SU-DHL-6 (cell line): ENCODE measurements at regions not wholly inside any gene's neighbourhood (a gene's known extent, or its start where the extent isn't known, plus 50 kb on each side); places are given as distances from the start of the nearest gene placed in this dataset.

Experiments used
- H2AFZ ChIP-seq: fragments of 200-600 bp; sonication (generic); 2 replicates; pipeline ENCODE4 v1.6.1; 2014; ENCODE audit warnings: low read depth, mild to moderate bottlenecking, moderate library complexity, mixed read lengths, antibody characterized with exemption, low read length; ENCODE audit not compliant: severe bottlenecking
- H3F3A ChIP-seq: fragments of 200-600 bp; shearing (Covaris generic); 2 replicates; pipeline ENCODE4 v1.6.0; 2016; ENCODE audit warnings: antibody characterized with exemption, mild to moderate bottlenecking; ENCODE audit not compliant: insufficient read depth
- H3K27ac ChIP-seq: fragments of 200-600 bp; sonication (generic); 2 replicates; pipeline ENCODE4 v1.5.1; 2016; ENCODE audit warnings: low read depth, mild to moderate bottlenecking, low read length, moderate library complexity, mixed read lengths
- H3K27me3 ChIP-seq: fragments of 200-600 bp; sonication (generic), shearing (Covaris generic); 2 replicates; pipeline ENCODE4 v1.6.0; 2014; ENCODE audit warnings: mild to moderate bottlenecking, low read length
- H3K36me3 ChIP-seq: fragments of 200-600 bp; sonication (generic); 2 replicates; pipeline ENCODE4 v1.6.1; 2014; ENCODE audit warnings: mild to moderate bottlenecking, low read length, mixed read lengths
- H3K4me2 ChIP-seq: fragments of 300-600, 200-600 bp; shearing (Covaris generic), sonication (generic); 2 replicates; pipeline ENCODE4 v1.6.0; 2014; ENCODE audit warnings: low read length, low read depth, mild to moderate bottlenecking; ENCODE audit not compliant: poor library complexity, severe bottlenecking
- H3K4me3 ChIP-seq: fragments of 200-600 bp; sonication (generic); 2 replicates; pipeline ENCODE4 v1.5.1; 2014; ENCODE audit warnings: antibody characterized with exemption, low read length, mild to moderate bottlenecking, mixed read lengths; ENCODE audit not compliant: insufficient read depth, poor library complexity, severe bottlenecking
- H3K79me2 ChIP-seq: fragments of 200-600 bp; sonication (generic); 2 replicates; pipeline ENCODE4 v1.6.1; 2014; ENCODE audit warnings: mild to moderate bottlenecking, low read length, moderate library complexity; ENCODE audit not compliant: insufficient read depth
- H3K9ac ChIP-seq: fragments of 200-600 bp; sonication (generic); 2 replicates; pipeline ENCODE4 v1.7.0; 2014; ENCODE audit warnings: mild to moderate bottlenecking, low read length
- H3K9me2 ChIP-seq: fragments of 200-600 bp; sonication (generic); replicated peaks from 2 replicates; pipeline ENCODE4 v1.6.1; 2014; ENCODE audit warnings: low read length; ENCODE audit not compliant: insufficient read depth
- H3K9me3 ChIP-seq: fragments of 200-600 bp; sonication (generic); 2 replicates; pipeline ENCODE4 v1.6.1; 2014; ENCODE audit warnings: low read length, mixed read lengths; ENCODE audit not compliant: insufficient read depth
- H4K20me1 ChIP-seq: fragments of 200-600 bp; sonication (generic); 2 replicates; pipeline ENCODE4 v1.6.1; 2014; ENCODE audit warnings: low read depth, mild to moderate bottlenecking, antibody characterized with exemption, low read length, moderate library complexity, mixed read lengths
- CTCF ChIP-seq: fragments of 200-600 bp; sonication (generic); IDR thresholded peaks from one replicate; pipeline ENCODE4 v1.5.1; 2017; ENCODE audit warnings: antibody characterized with exemption, mild to moderate bottlenecking, low read length, moderate library complexity; ENCODE audit not compliant: insufficient read depth, poor library complexity, severe bottlenecking
- EZH2phosphoT487 ChIP-seq: fragments of 200-600 bp; sonication (generic), shearing (Covaris generic); conservative IDR thresholded peaks from 2 replicates; pipeline ENCODE4 v1.6.1; 2018; ENCODE audit warnings: mild to moderate bottlenecking, antibody characterized with exemption, low read length, moderate library complexity, mixed read lengths

DNA sequence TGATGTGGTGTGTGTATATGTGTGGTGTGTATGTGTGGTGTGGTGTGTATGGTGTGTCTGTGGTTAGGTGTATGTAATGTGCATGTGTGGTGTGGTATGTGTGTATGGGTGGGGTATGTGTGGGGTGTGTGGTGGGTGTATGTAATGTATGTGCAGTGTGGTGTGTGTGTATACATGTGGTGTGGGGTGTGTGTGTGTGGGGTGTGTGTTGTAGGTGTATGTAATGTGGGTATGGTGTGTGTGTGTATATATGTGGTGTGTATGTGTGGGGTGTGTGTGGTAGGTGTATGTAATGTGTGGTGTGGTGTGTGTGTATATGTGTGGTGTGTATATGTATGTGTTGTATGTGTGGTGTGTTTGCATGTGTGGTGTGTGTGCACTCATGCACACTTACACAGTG, 84.8 kb upstream of the ID2 start:
- Histone ChIP-seq H3K9ac (no peak overlapping the region), H3K4me3 (no peak overlapping the region), H3K4me2 (no peak overlapping the region), H2AFZ (no peak overlapping the region), H3K27me3 (no peaks in the 10 kb centered on the region), H3K27ac (no peak overlapping the region), H3K9me3 (no peaks in the 10 kb centered on the region), H3K36me3 (no peaks in the 10 kb centered on the region), H4K20me1 (no peaks in the 10 kb centered on the region), H3K9me2 (no peaks in the 10 kb centered on the region), H3F3A (no peaks in the 10 kb centered on the region), H3K79me2 (no peaks in the 10 kb centered on the region)
- TF ChIP-seq CTCF, result no peak
- no peak for TF ChIP-seq EZH2phosphoT487

GRCh38 chr2:8597559-8598225, 84.2 kb upstream of the ID2 start:
- H3K27me3 ChIP-seq, result no peaks in the 10 kb centered on the region
- no peaks in the 10 kb centered on the region for H3K9me2 ChIP-seq
- H2AFZ ChIP-seq, result no peak overlapping the region
- no peak overlapping the region for H3K27ac ChIP-seq
- H3K9ac ChIP-seq, result no peak overlapping the region
- H4K20me1 ChIP-seq, result no peaks in the 10 kb centered on the region
- H3K4me2 ChIP-seq, result no peak overlapping the region
- no peak overlapping the region for H3K4me3 ChIP-seq
- H3K36me3 ChIP-seq, result no peaks in the 10 kb centered on the region
- no peaks in the 10 kb centered on the region for H3K9me3 ChIP-seq
- H3K79me2 ChIP-seq, result no peaks in the 10 kb centered on the region
- no peaks in the 10 kb centered on the region for H3F3A ChIP-seq
- TF ChIP-seq EZH2phosphoT487, result no peak
- TF ChIP-seq CTCF, result no peak

DNA sequence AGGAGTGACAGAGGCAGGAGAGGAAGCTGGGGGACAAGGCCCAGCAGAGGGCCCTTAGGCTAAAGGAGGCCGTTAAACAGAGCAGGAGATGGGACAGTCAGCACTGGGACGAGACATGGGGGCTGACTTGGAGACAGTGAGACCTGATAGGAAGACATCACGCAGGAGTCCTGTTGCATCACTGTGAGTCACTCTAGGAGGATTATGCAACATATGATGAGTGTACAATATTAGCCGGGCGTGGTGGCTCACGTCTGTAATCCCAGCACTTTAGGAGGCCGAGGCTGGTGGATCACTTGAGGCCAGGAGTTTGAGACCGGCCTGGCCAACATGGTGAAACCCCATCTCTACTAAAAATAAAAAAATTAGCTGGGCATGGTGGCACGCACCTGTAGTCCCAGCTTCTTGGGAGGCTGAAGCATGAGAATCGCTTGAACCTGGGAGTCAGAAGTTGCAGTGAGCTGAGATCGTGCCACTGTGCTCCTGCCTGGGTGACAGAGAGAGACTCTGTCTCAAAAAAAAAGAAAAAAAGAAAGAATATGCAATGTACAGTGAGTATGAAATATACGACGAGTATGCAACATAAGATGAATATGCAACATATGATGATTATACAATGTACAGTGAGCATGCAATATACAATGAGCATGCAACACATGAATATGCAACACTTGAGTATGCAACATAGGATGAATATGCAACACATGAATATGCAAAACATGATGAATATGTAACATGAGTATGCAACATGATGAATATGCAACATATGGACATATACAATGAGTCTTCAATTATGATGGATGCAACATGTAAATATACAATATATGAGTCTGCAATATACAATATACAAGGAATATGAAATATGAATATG, 83.3 kb upstream of the ID2 start:
- Histone ChIP-seq H3K9me3 (no peaks in the 10 kb centered on the region), H3K9me2 (no peaks in the 10 kb centered on the region), H4K20me1 (no peaks in the 10 kb centered on the region), H3K4me2 (no peak overlapping the region), H3K4me3 (no peak overlapping the region), H2AFZ (no peak overlapping the region), H3K27ac (no peak overlapping the region), H3K9ac (no peak overlapping the region), H3K36me3 (no peaks in the 10 kb centered on the region), H3K27me3 (no peaks in the 10 kb centered on the region), H3F3A (no peaks in the 10 kb centered on the region), H3K79me2 (no peaks in the 10 kb centered on the region)
- TF ChIP-seq EZH2phosphoT487 (no peak), CTCF (no peak)
